NT2/D1 (cell line): ENCODE measurements at regions not wholly inside any gene's neighbourhood (a gene's known extent, or its start where the extent isn't known, plus 50 kb on each side); places are given as distances from the start of the nearest gene placed in this dataset.

Experiments used
- SUZ12 ChIP-seq: IDR thresholded peaks from 2 replicates; pipeline ENCODE4 v1.6.1; 2011; ENCODE audit not compliant: insufficient read length, insufficient read depth; ENCODE audit errors: extremely low read depth
- YY1 ChIP-seq: IDR thresholded peaks from 2 replicates; pipeline ENCODE4 v1.6.1; 2011; ENCODE audit not compliant: insufficient read length, insufficient read depth

GRCh38 chr21:10466200-10466599, 55.2 kb upstream of the TPTE start:
- TF ChIP-seq SUZ12: no peak
- TF ChIP-seq YY1: no peak
